AG04450 (cell line): ENCODE measurements at regions not wholly inside any gene's neighbourhood (a gene's known extent, or its start where the extent isn't known, plus 50 kb on each side); places are given as distances from the start of the nearest gene placed in this dataset.

Experiments used
- CTCF ChIA-PET: fragments of 300-600, 350-600 bp; formaldehyde crosslinking; extraction: SDS; loops from one replicate; lab custom pipeline; 2022; ENCODE audit warnings: antibody characterized with exemption, inconsistent platforms; lab: Charles Lee
- POLR2A ChIA-PET: fragments of 350-600 bp; formaldehyde crosslinking; extraction: SDS; loops from one replicate; lab custom pipeline; 2021; ENCODE audit warnings: antibody characterized with exemption, inconsistent platforms; lab: Yijun Ruan, JAX
- DNase-seq: peaks from one replicate; pipeline ENCODE4 v3.0.0-alpha.2; 2011; ENCODE audit warnings: low read depth, low spot score
- H3K27ac ChIP-seq: one replicate; pipeline ENCODE4 v1.5.1; 2012; ENCODE audit warnings: low read depth, low read length, control low read depth
- H3K27me3 ChIP-seq: one replicate; pipeline ENCODE4 v1.6.0; 2012; ENCODE audit warnings: low read length; ENCODE audit not compliant: control insufficient read depth, insufficient read depth
- H3K4me3 ChIP-seq: 2 replicates; pipeline ENCODE4 v1.5.1; 2011; ENCODE audit warnings: mild to moderate bottlenecking, low read depth, low read length, control low read depth
- H3K9me3 ChIP-seq: 2 replicates; pipeline ENCODE4 v1.5.1; 2012; ENCODE audit warnings: low read length; ENCODE audit not compliant: control insufficient read depth, insufficient read depth
- CTCF ChIP-seq: IDR thresholded peaks from 2 replicates; pipeline ENCODE4 v1.5.1; 2011; ENCODE audit warnings: low read depth, low read length, control low read depth, inconsistent platforms

- no peak overlapping the region for H3K4me3 ChIP-seq
- POLR2A ChIA-PET = no interaction called here
- CTCF ChIA-PET = no interaction called here
- H3K27me3 ChIP-seq = no peaks in the 10 kb centered on the region
- peak overlapping the region; percentile 11 for H3K27ac ChIP-seq
- no peaks in the 10 kb centered on the region for H3K9me3 ChIP-seq
- no peak for DNase-seq
- no peak for TF ChIP-seq CTCF
Observed at GRCh38 chr20:23160536-23161243, 74.6 kb upstream of the CD93 start.

GRCh38 chr20:23159947-23160318 lies 73.8 kb upstream of the CD93 start:
- ChIA-PET POLR2A (no interaction called here), CTCF (no interaction called here)
- Histone ChIP-seq H3K9me3 (no peaks in the 10 kb centered on the region), H3K4me3 (no peak overlapping the region), H3K27ac (no peak overlapping the region), H3K27me3 (no peaks in the 10 kb centered on the region)
- TF ChIP-seq CTCF = no peak
- DNase-seq = no peak

GRCh38 chr20:23159256-23159946 lies 73.3 kb upstream of the CD93 start:
- DNase-seq = no peak
- no peak for TF ChIP-seq CTCF
- POLR2A ChIA-PET = interaction anchor here (1.0 kb wide), 1 partner anchor 72 kb away, joined by 3 read pairs; no protein-coding TSS in a partner anchor
- H3K4me3 ChIP-seq = no peak overlapping the region
- H3K27ac ChIP-seq = no peak overlapping the region
- no peaks in the 10 kb centered on the region for H3K9me3 ChIP-seq
- no peaks in the 10 kb centered on the region for H3K27me3 ChIP-seq
- CTCF ChIA-PET = no interaction called here

GRCh38 chr20:23157734-23158133 lies 71.6 kb upstream of the CD93 start:
- DNase-seq = no peak
- TF ChIP-seq CTCF = no peak
- POLR2A ChIA-PET = no interaction called here
- Histone ChIP-seq H3K27ac (no peak overlapping the region), H3K27me3 (no peaks in the 10 kb centered on the region), H3K9me3 (no peaks in the 10 kb centered on the region), H3K4me3 (no peak overlapping the region)
- CTCF ChIA-PET = interaction anchor here (1.3 kb wide), 1 partner anchor 78 kb away, joined by 3 read pairs; no protein-coding TSS in a partner anchor

GRCh38 chr20:23156842-23157423 lies 70.8 kb upstream of the CD93 start:
- ChIA-PET POLR2A (no interaction called here), CTCF (interaction anchor here (1.0 kb wide), 1 partner anchor 10 kb away, joined by 5 read pairs; no protein-coding TSS in a partner anchor)
- H3K27ac ChIP-seq = no peak overlapping the region
- TF ChIP-seq CTCF = no peak
- H3K4me3 ChIP-seq = no peak overlapping the region
- no peaks in the 10 kb centered on the region for H3K27me3 ChIP-seq
- H3K9me3 ChIP-seq = no peaks in the 10 kb centered on the region
- DNase-seq = no peak
